HepG2 (cell line): ENCODE measurements at regions not wholly inside any gene's neighbourhood (a gene's known extent, or its start where the extent isn't known, plus 50 kb on each side); places are given as distances from the start of the nearest gene placed in this dataset.

Experiments used
- ATAC-seq: fragments of 200-7000 bp; cut with Tn5 transposase; 3 replicates; pipeline ENCODE4 v1.9.1; 2020; ENCODE audit warnings: mild to moderate bottlenecking, moderate library complexity
- BruUV-seq: library from RNA; stranded (reverse); fragments of 400-500 nt; replicated peaks from 2 replicates; lab custom pipeline; 2021; lab: Mats Ljungman, UMichigan
- CTCF ChIA-PET: fragments of 300-600 bp; formaldehyde crosslinking; extraction: SDS; loops from one replicate; lab custom pipeline; 2021; ENCODE audit warnings: low total read pairs, inconsistent platforms, low intra/inter-chr PET ratio; lab: Yijun Ruan, JAX
- POLR2A ChIA-PET: fragments of 350-600 bp; sonication (Branson Sonifier 250); formaldehyde crosslinking; loops from one replicate; lab custom pipeline; 2020; ENCODE audit warnings: antibody characterized with exemption, inconsistent platforms; lab: Yijun Ruan, JAX
- DNase-seq: peaks from one replicate; pipeline ENCODE4 v3.0.0-alpha.2; 2015; ENCODE audit warnings: low spot score
- FAIRE-seq: peaks from 3 replicates; lab custom pipeline; 2011; peaks lifted over from hg19 to GRCh38; lab: Jason Lieb, UNC
- H2AFZ ChIP-seq: one replicate; pipeline ENCODE4 v1.6.1; 2011; ENCODE audit warnings: low read length, inconsistent platforms
- H3K27ac ChIP-seq: fragments of 300-600 bp; 3 replicates; pipeline ENCODE4 v1.8.0; 2011; ENCODE audit warnings: mixed run types, mild to moderate bottlenecking, mixed read lengths, low read length, inconsistent platforms; ENCODE audit not compliant: insufficient read depth; ENCODE audit errors: extremely low read length
- H3K27me3 ChIP-seq, 2 experiments: fragments of 200-600 bp in 1 of 2; 2 replicates in 1 of 2; 3 replicates in 1 of 2; pipeline versions ENCODE4 v1.6.0 to v1.8.0; 2011; ENCODE audit warnings: low read length in 2 of 2, mild to moderate bottlenecking in 2 of 2, moderate library complexity in 2 of 2, inconsistent platforms in 1 of 2; ENCODE audit not compliant: insufficient read depth in 2 of 2, control insufficient read depth in 1 of 2
- H3K36me3 ChIP-seq, 2 experiments: fragments of 200-600 bp in 1 of 2; replicated peaks in 1 of 2; 2 replicates in 1 of 2; 3 replicates in 1 of 2; pipeline versions ENCODE4 v1.5.1 to v1.8.0; 2011; ENCODE audit warnings: low read length in 2 of 2, inconsistent platforms in 1 of 2; ENCODE audit not compliant: insufficient read depth in 2 of 2, control insufficient read depth in 1 of 2
- H3K4me1 ChIP-seq: 2 replicates; pipeline ENCODE4 v1.5.1; 2012; ENCODE audit warnings: low read length, inconsistent platforms; ENCODE audit not compliant: insufficient read depth
- H3K4me2 ChIP-seq: 2 replicates; pipeline ENCODE4 v1.6.0; 2011; ENCODE audit warnings: low read depth, low read length, inconsistent platforms
- H3K4me3 ChIP-seq, 3 experiments: fragments of 200-600 bp in 1 of 3; sonication (generic), shearing (Covaris generic) in 1 of 3; replicated peaks in 1 of 3; 2 replicates each; pipeline ENCODE4 v1.5.1; 2011 to 2016; ENCODE audit warnings: low read length in 3 of 3, inconsistent platforms in 2 of 3, low read depth in 2 of 3, mild to moderate bottlenecking in 2 of 3, control low read depth in 1 of 3, mixed read lengths in 1 of 3; ENCODE audit not compliant: insufficient read depth in 1 of 3
- H3K79me2 ChIP-seq: one replicate; pipeline ENCODE4 v1.6.1; 2011; ENCODE audit warnings: low read length, inconsistent platforms; ENCODE audit not compliant: insufficient read depth
- H3K9ac ChIP-seq: 2 replicates; pipeline ENCODE4 v1.6.0; 2011; ENCODE audit warnings: mild to moderate bottlenecking, low read depth, low read length, inconsistent platforms; ENCODE audit not compliant: insufficient read depth
- H3K9me3 ChIP-seq: 2 replicates; pipeline ENCODE4 v1.5.1; 2012; ENCODE audit warnings: mild to moderate bottlenecking, low read length
- H4K20me1 ChIP-seq: 2 replicates; pipeline ENCODE4 v1.6.0; 2011; ENCODE audit warnings: inconsistent platforms, mild to moderate bottlenecking, low read length, moderate library complexity; ENCODE audit not compliant: insufficient read depth
- AGO2 ChIP-seq: fragments of 200-400 bp; formaldehyde crosslinking; optimal IDR thresholded peaks from 2 replicates; pipeline ENCODE3; 2017; ENCODE audit warnings: mild to moderate bottlenecking, low read depth, low read length, moderate library complexity
- ELK4 ChIP-seq: sonication (generic); formaldehyde crosslinking; IDR thresholded peaks from 2 replicates; pipeline ENCODE4 v1.9.0; 2021; ENCODE audit warnings: missing genetic modification reagents, borderline replicate concordance
- GATA4 ChIP-seq: sonication (generic); IDR thresholded peaks from 2 replicates; pipeline ENCODE4 v1.6.1; 2016; ENCODE audit warnings: antibody characterized with exemption, low read depth, borderline replicate concordance
- GPN1 ChIP-seq: sonication (generic); formaldehyde crosslinking; IDR thresholded peaks from 2 replicates; pipeline ENCODE4 v1.5.1; 2020; ENCODE audit warnings: missing genetic modification reagents, borderline replicate concordance
- HDAC2 ChIP-seq: sonication (generic); formaldehyde crosslinking; IDR thresholded peaks from 2 replicates; pipeline ENCODE4 v1.4.0; 2020; ENCODE audit warnings: missing genetic modification reagents
- HNRNPLL ChIP-seq: fragments of 200-400 bp; formaldehyde crosslinking; IDR thresholded peaks from 2 replicates; pipeline ENCODE4 v1.6.1; 2017; ENCODE audit warnings: mild to moderate bottlenecking, low read depth, low read length; ENCODE audit not compliant: poor library complexity, severe bottlenecking
- KDM5A ChIP-seq: fragments of 200-600 bp; sonication (generic); IDR thresholded peaks from 2 replicates; pipeline ENCODE4 v1.7.0; 2018; ENCODE audit warnings: antibody characterized with exemption, mild to moderate bottlenecking, low read length, borderline replicate concordance
- KLF12 ChIP-seq: sonication (generic); formaldehyde crosslinking; IDR thresholded peaks from 2 replicates; pipeline ENCODE4 v1.4.0; 2020; ENCODE audit warnings: missing genetic modification reagents, borderline replicate concordance
- NFIC ChIP-seq: IDR thresholded peaks from 2 replicates; pipeline ENCODE4 v1.6.1; 2012; ENCODE audit warnings: mild to moderate bottlenecking, low read length, inconsistent platforms
- PTBP1 ChIP-seq: fragments of 200-400 bp; formaldehyde crosslinking; IDR thresholded peaks from 2 replicates; pipeline ENCODE4 v1.6.1; 2018; ENCODE audit warnings: low read length, low read depth; ENCODE audit not compliant: poor library complexity, severe bottlenecking
- ZBTB14 ChIP-seq: sonication (generic); formaldehyde crosslinking; IDR thresholded peaks from 2 replicates; pipeline ENCODE4 v1.4.0; 2020; ENCODE audit warnings: missing genetic modification reagents
- ZFP36L2 ChIP-seq: sonication (generic); formaldehyde crosslinking; IDR thresholded peaks from 2 replicates; pipeline ENCODE4 v1.4.0; 2020; ENCODE audit warnings: missing genetic modification reagents
- ZMYM4 ChIP-seq: sonication (generic); formaldehyde crosslinking; IDR thresholded peaks from 2 replicates; pipeline ENCODE4 v1.8.1; 2023; ENCODE audit warnings: mild to moderate bottlenecking, missing genetic modification reagents
- ZNF256 ChIP-seq: sonication (generic); formaldehyde crosslinking; conservative IDR thresholded peaks from 2 replicates; pipeline ENCODE4 v1.4.0; 2020; ENCODE audit warnings: missing genetic modification reagents
- ZNF274 ChIP-seq: sonication (generic); formaldehyde crosslinking; IDR thresholded peaks from 2 replicates; pipeline ENCODE4 v1.5.1; 2020; ENCODE audit warnings: mild to moderate bottlenecking, missing genetic modification reagents
- ZNF296 ChIP-seq: sonication (generic); formaldehyde crosslinking; conservative IDR thresholded peaks from 2 replicates; pipeline ENCODE4 v1.5.0; 2020; ENCODE audit warnings: mild to moderate bottlenecking, missing genetic modification reagents
- ZNF562 ChIP-seq: sonication (generic); formaldehyde crosslinking; IDR thresholded peaks from 2 replicates; pipeline ENCODE4 v1.8.0; 2022; ENCODE audit warnings: missing genetic modification reagents, borderline replicate concordance
- WGBS: methylation state at CpG from one replicate; pipeline ENCODE4 v1.1.6; 2017; ENCODE audit warnings: low lambda C conversion rate; 5-methylcytosine and 5-hydroxymethylcytosine counted together
- in situ Hi-C: cut with HindIII; loops from 2 replicates; pipeline ENCODE4 v1.10.0; 2017; ENCODE audit warnings: low pct_unique_long_range_greater_than_20kb; ENCODE audit not compliant: extremely low pct_ligation_motif_present
- intact Hi-C: fragments of 100-400 bp; cut with micrococcal nuclease; formaldehyde crosslinking; loops from one replicate; pipeline ENCODE4 v1.10.0; 2022; ENCODE audit not compliant: unreplicated experiment
- TF ChIP-seq, protein P1 (sequence below): sonication (generic); formaldehyde crosslinking; IDR thresholded peaks from 2 replicates; pipeline ENCODE4 v1.4.0; 2020; ENCODE audit warnings: missing genetic modification reagents, borderline replicate concordance

GRCh38 chr3:105013657-105014056 is 353.1 kb upstream of the ALCAM start:
- Histone ChIP-seq H3K4me2 (no peak overlapping the region), H3K27ac (no peak overlapping the region), H3K4me3 (no peak overlapping the region), H3K4me1 (no peaks in the 10 kb centered on the region), H2AFZ (no peak overlapping the region), H3K79me2 (no peaks in the 10 kb centered on the region), H4K20me1 (no peaks in the 10 kb centered on the region), H3K9me3 (no peaks in the 10 kb centered on the region), H3K36me3 (no peaks in the 10 kb centered on the region), H3K9ac (no peak overlapping the region), H3K27me3 (no peaks in the 10 kb centered on the region)
- no TSS peak for BruUV-seq
- TF ChIP-seq HDAC2 (no peak), KLF12 (CRISPR knock-in tag) (no peak), ZBTB14 (CRISPR knock-in tag) (no peak), KDM5A (no peak), GATA4 (no peak)
- CTCF ChIA-PET: no interaction called here
- WGBS: 0% methylated on average over 2 of the region's 2 CpGs
- no peak for ATAC-seq
- in situ Hi-C loops (no loop called here), intact Hi-C loops (no loop called here)
- DNase-seq: no peak
- POLR2A ChIA-PET: no interaction called here
- no peak for FAIRE-seq

DNA sequence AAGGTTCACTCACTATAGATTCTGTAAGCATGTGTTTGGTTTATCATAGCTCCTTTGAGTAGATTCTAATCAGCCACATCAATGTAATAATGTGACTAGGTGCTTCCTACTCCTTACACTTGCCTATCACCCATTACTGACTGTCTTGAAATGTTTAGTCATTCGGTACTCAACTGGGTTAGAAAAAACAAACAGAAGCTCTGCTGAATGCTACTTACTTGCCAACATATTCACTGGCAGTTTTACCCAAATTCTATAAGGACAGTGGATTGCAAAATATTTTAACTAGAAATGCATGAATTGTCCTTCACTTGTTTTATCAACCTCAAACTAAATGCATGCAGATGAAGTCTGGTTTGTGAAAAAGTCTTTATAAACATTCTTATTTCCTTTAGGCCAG is 352.1 kb upstream of the ALCAM start:
- no peaks in the 10 kb centered on the region for H3K36me3 ChIP-seq
- H3K27me3 ChIP-seq: no peaks in the 10 kb centered on the region
- H3K4me3 ChIP-seq: no peak overlapping the region
- no peaks in the 10 kb centered on the region for H3K79me2 ChIP-seq
- H3K27ac ChIP-seq: no peak overlapping the region
- H3K4me1 ChIP-seq: no peaks in the 10 kb centered on the region
- no peak overlapping the region for H2AFZ ChIP-seq
- 0% methylated on average over 1 of the region's 1 CpG for WGBS
- no peak for FAIRE-seq
- POLR2A ChIA-PET: no interaction called here
- ATAC-seq: no peak
- no peak for DNase-seq
- no peaks in the 10 kb centered on the region for H3K9me3 ChIP-seq
- BruUV-seq: no TSS peak
- intact Hi-C loops (no loop called here), in situ Hi-C loops (no loop called here)
- no peak overlapping the region for H3K9ac ChIP-seq
- H3K4me2 ChIP-seq: no peak overlapping the region
- CTCF ChIA-PET: no interaction called here
- no peaks in the 10 kb centered on the region for H4K20me1 ChIP-seq
- TF ChIP-seq ELK4 (CRISPR knock-in tag) (no peak), AGO2 (no peak), ZFP36L2 (CRISPR knock-in tag) (no peak), NFIC (no peak), ZNF256 (CRISPR knock-in tag) (no peak), ZNF296 (CRISPR knock-in tag) (no peak), ZNF562 (CRISPR knock-in tag) (no peak), HNRNPLL (no peak), GPN1 (CRISPR knock-in tag) (no peak), PTBP1 (no peak), ZNF274 (no peak), ZMYM4 (no peak)
- TF ChIP-seq, protein P1, sequence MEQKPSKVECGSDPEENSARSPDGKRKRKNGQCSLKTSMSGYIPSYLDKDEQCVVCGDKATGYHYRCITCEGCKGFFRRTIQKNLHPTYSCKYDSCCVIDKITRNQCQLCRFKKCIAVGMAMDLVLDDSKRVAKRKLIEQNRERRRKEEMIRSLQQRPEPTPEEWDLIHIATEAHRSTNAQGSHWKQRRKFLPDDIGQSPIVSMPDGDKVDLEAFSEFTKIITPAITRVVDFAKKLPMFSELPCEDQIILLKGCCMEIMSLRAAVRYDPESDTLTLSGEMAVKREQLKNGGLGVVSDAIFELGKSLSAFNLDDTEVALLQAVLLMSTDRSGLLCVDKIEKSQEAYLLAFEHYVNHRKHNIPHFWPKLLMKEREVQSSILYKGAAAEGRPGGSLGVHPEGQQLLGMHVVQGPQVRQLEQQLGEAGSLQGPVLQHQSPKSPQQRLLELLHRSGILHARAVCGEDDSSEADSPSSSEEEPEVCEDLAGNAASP (CRISPR knock-in tag): no peak
